Liver (tissue), 8 donors: ENCODE measurements at regions not wholly inside any gene's neighbourhood (a gene's known extent, or its start where the extent isn't known, plus 50 kb on each side); places are given as distances from the start of the nearest gene placed in this dataset.

Experiments used
- DNase-seq: peaks from one replicate; pipeline ENCODE4 v3.0.0-alpha.2; 2017; ENCODE audit warnings: low spot score
- H3K27ac ChIP-seq, 2 donors: one replicate each; pipeline ENCODE4 v1.7.0; 2013; ENCODE audit warnings: inconsistent platforms in 2 of 2, low read length in 2 of 2, control low read depth in 1 of 2, low read depth in 1 of 2, mild to moderate bottlenecking in 1 of 2
- H3K27me3 ChIP-seq, 4 donors: one replicate each; pipeline versions ENCODE4 v1.6.1 to v1.7.0; 2013; ENCODE audit warnings: low read length in 3 of 4, inconsistent platforms in 1 of 4, mild to moderate bottlenecking in 1 of 4, moderate library complexity in 1 of 4; ENCODE audit not compliant: control insufficient read depth in 4 of 4, insufficient read depth in 4 of 4
- H3K36me3 ChIP-seq, 4 donors: one replicate each; pipeline versions ENCODE4 v1.6.1 to v1.7.0; 2013; ENCODE audit warnings: low read length in 3 of 4, mild to moderate bottlenecking in 3 of 4, low read depth in 1 of 4, moderate library complexity in 1 of 4; ENCODE audit not compliant: control insufficient read depth in 4 of 4, insufficient read depth in 3 of 4
- H3K4me1 ChIP-seq, 4 donors: one replicate each; pipeline versions ENCODE4 v1.6.1 to v1.7.0; 2013; ENCODE audit warnings: low read length in 3 of 4, mild to moderate bottlenecking in 3 of 4, moderate library complexity in 1 of 4; ENCODE audit not compliant: control insufficient read depth in 4 of 4, insufficient read depth in 4 of 4
- H3K4me3 ChIP-seq, 3 donors: one replicate each; pipeline versions ENCODE4 v1.6.1 to v1.7.0; 2013; ENCODE audit warnings: low read length in 3 of 3, control low read depth in 1 of 3, low read depth in 1 of 3, mild to moderate bottlenecking in 1 of 3
- H3K9ac ChIP-seq, 2 donors: one replicate each; pipeline ENCODE4 v1.7.0; 2013; ENCODE audit warnings: low read length in 2 of 2, mild to moderate bottlenecking in 2 of 2, moderate library complexity in 2 of 2, control low read depth in 1 of 2, low read depth in 1 of 2
- H3K9me3 ChIP-seq, 4 donors: one replicate each; pipeline versions ENCODE4 v1.6.1 to v1.7.0; 2013; ENCODE audit warnings: low read length in 3 of 4; ENCODE audit not compliant: control insufficient read depth in 4 of 4
- EGR1 ChIP-seq, 2 donors: IDR thresholded peaks; 2 replicates each; pipeline ENCODE4 v1.6.1; 2016 to 2018; ENCODE audit warnings: antibody characterized with exemption in 2 of 2, low read depth in 2 of 2
- FOXA1 ChIP-seq: IDR thresholded peaks from 2 replicates; pipeline ENCODE4 v1.6.1; 2016; ENCODE audit warnings: antibody characterized with exemption
- FOXA2 ChIP-seq: IDR thresholded peaks from 2 replicates; pipeline ENCODE4 v1.6.1; 2016; ENCODE audit warnings: antibody characterized with exemption
- GABPA ChIP-seq, 2 donors: IDR thresholded peaks in 1 of 2; conservative IDR thresholded peaks in 1 of 2; 2 replicates each; pipeline ENCODE4 v1.6.1; 2016; ENCODE audit warnings: antibody characterized with exemption in 2 of 2, mild to moderate bottlenecking in 1 of 2, moderate library complexity in 1 of 2
- HNF4A ChIP-seq, 2 donors: conservative IDR thresholded peaks; 2 replicates each; pipeline ENCODE4 v1.6.1; 2016; ENCODE audit warnings: antibody characterized with exemption in 2 of 2, mild to moderate bottlenecking in 2 of 2
- HNF4G ChIP-seq: IDR thresholded peaks from 2 replicates; pipeline ENCODE4 v1.6.1; 2016; ENCODE audit warnings: antibody characterized with exemption
- JUND ChIP-seq, 2 donors: IDR thresholded peaks; 2 replicates each; pipeline ENCODE4 v1.6.1; 2016; ENCODE audit warnings: antibody characterized with exemption in 2 of 2
- MAX ChIP-seq: IDR thresholded peaks from 2 replicates; pipeline ENCODE4 v1.6.1; 2016; ENCODE audit warnings: antibody characterized with exemption
- NR2F2 ChIP-seq: IDR thresholded peaks from 2 replicates; pipeline ENCODE4 v1.6.1; 2016; ENCODE audit warnings: antibody characterized with exemption
- RAD21 ChIP-seq, 2 donors: IDR thresholded peaks; 2 replicates each; pipeline ENCODE4 v1.6.1; 2016; ENCODE audit warnings: antibody characterized with exemption in 2 of 2, mild to moderate bottlenecking in 2 of 2
- RXRA ChIP-seq, 2 donors: IDR thresholded peaks; 2 replicates each; pipeline ENCODE4 v1.6.1; 2017 to 2018; ENCODE audit warnings: antibody characterized with exemption in 2 of 2, mild to moderate bottlenecking in 1 of 2
- SP1 ChIP-seq: IDR thresholded peaks from 2 replicates; pipeline ENCODE4 v1.6.1; 2018; ENCODE audit warnings: antibody characterized with exemption, mild to moderate bottlenecking
- TAF1 ChIP-seq: conservative IDR thresholded peaks from 2 replicates; pipeline ENCODE4 v1.6.1; 2016; ENCODE audit warnings: antibody characterized with exemption, mild to moderate bottlenecking
- YY1 ChIP-seq: IDR thresholded peaks from 2 replicates; pipeline ENCODE4 v1.6.1; 2016; ENCODE audit warnings: antibody characterized with exemption, mild to moderate bottlenecking
- ZBTB33 ChIP-seq: IDR thresholded peaks from 2 replicates; pipeline ENCODE4 v1.6.1; 2016; ENCODE audit warnings: antibody characterized with exemption
- WGBS: extraction: QIAGEN DNeasy Blood & Tissue Kit; methylation state at CpG from one replicate; pipeline ENCODE4 v1.1.7; 2013; 5-methylcytosine and 5-hydroxymethylcytosine counted together
- TF ChIP-seq, protein P1 (sequence below): IDR thresholded peaks from 2 replicates; pipeline ENCODE4 v1.6.1; 2016; ENCODE audit warnings: antibody characterized with exemption, mild to moderate bottlenecking
- TF ChIP-seq, protein P2 (sequence below): IDR thresholded peaks from 2 replicates; pipeline ENCODE4 v1.6.1; 2016; ENCODE audit warnings: antibody characterized with exemption
- TF ChIP-seq, protein P3 (sequence below): fragments of 150-350 bp; IDR thresholded peaks from 2 replicates; pipeline ENCODE4 v1.5.1; 2017; ENCODE audit warnings: improper control_type of control experiment, low read depth, low read length; ENCODE audit not compliant: missing input control
- donor health status: healthy.
- donor health status: healthy.
- donor health status: healthy.
- donor health status: healthy.
- donor health status: healthy.

GRCh38 chr5:122547219-122547618 is 227.7 kb upstream of the SNX2 start (continued):
- no peak for TF ChIP-seq MAX
- TF ChIP-seq NR2F2 = no peak
- TF ChIP-seq HNF4A (conservative IDR thresholded peaks at IDR 0.05) = no peak

DNA sequence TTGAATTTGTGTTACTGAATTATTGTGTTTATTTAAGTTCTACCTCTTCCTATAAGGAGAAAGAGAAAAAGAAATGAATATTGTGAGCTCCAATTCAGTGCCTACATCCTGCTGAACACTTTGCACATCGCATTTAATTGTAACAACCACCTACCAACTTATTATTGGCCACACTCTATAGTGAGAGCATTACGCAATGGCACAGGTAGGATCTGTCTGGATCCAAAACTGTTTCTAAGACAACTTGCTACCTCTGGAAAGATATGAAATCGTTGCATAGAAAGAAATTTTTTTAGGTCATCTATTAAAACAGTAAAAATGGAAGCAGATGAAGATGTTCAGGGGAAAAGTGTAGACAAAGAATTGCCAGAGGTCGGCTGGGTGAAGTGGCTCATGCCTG is 227.2 kb upstream of the SNX2 start:
- TF ChIP-seq RAD21 (IDR thresholded peaks at IDR 0.05) (no peak), YY1 (no peak), HNF4A (conservative IDR thresholded peaks at IDR 0.05) (no peak), RXRA (IDR thresholded peaks at IDR 0.05) (no peak), GABPA (IDR thresholded peaks at IDR 0.05 in 1 of 2, conservative IDR thresholded peaks at IDR 0.05 in 1 of 2) (no peak), NR2F2 (no peak), TAF1 (no peak), FOXA1 (no peak), ZBTB33 (no peak), EGR1 (IDR thresholded peaks at IDR 0.05; ENCODE audit: low read depth in 2 of 2) (no peak), JUND (IDR thresholded peaks at IDR 0.05) (no peak), SP1 (no peak), HNF4G (no peak), MAX (no peak), FOXA2 (no peak)
- TF ChIP-seq, protein P1, sequence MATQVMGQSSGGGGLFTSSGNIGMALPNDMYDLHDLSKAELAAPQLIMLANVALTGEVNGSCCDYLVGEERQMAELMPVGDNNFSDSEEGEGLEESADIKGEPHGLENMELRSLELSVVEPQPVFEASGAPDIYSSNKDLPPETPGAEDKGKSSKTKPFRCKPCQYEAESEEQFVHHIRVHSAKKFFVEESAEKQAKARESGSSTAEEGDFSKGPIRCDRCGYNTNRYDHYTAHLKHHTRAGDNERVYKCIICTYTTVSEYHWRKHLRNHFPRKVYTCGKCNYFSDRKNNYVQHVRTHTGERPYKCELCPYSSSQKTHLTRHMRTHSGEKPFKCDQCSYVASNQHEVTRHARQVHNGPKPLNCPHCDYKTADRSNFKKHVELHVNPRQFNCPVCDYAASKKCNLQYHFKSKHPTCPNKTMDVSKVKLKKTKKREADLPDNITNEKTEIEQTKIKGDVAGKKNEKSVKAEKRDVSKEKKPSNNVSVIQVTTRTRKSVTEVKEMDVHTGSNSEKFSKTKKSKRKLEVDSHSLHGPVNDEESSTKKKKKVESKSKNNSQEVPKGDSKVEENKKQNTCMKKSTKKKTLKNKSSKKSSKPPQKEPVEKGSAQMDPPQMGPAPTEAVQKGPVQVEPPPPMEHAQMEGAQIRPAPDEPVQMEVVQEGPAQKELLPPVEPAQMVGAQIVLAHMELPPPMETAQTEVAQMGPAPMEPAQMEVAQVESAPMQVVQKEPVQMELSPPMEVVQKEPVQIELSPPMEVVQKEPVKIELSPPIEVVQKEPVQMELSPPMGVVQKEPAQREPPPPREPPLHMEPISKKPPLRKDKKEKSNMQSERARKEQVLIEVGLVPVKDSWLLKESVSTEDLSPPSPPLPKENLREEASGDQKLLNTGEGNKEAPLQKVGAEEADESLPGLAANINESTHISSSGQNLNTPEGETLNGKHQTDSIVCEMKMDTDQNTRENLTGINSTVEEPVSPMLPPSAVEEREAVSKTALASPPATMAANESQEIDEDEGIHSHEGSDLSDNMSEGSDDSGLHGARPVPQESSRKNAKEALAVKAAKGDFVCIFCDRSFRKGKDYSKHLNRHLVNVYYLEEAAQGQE = no peak
- TF ChIP-seq, protein P2, sequence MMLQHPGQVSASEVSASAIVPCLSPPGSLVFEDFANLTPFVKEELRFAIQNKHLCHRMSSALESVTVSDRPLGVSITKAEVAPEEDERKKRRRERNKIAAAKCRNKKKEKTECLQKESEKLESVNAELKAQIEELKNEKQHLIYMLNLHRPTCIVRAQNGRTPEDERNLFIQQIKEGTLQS = no peak
- TF ChIP-seq, protein P3, sequence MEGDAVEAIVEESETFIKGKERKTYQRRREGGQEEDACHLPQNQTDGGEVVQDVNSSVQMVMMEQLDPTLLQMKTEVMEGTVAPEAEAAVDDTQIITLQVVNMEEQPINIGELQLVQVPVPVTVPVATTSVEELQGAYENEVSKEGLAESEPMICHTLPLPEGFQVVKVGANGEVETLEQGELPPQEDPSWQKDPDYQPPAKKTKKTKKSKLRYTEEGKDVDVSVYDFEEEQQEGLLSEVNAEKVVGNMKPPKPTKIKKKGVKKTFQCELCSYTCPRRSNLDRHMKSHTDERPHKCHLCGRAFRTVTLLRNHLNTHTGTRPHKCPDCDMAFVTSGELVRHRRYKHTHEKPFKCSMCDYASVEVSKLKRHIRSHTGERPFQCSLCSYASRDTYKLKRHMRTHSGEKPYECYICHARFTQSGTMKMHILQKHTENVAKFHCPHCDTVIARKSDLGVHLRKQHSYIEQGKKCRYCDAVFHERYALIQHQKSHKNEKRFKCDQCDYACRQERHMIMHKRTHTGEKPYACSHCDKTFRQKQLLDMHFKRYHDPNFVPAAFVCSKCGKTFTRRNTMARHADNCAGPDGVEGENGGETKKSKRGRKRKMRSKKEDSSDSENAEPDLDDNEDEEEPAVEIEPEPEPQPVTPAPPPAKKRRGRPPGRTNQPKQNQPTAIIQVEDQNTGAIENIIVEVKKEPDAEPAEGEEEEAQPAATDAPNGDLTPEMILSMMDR = no peak
- no peaks in the 10 kb centered on the region for H3K36me3 ChIP-seq
- 85% methylated on average over 4 of the region's 4 CpGs for WGBS
- H3K4me1 ChIP-seq = peaks cover 0 to 2% (median 0%) of the 10 kb centered on the region in 4 donors
- no peak overlapping the region for H3K9ac ChIP-seq
- H3K27ac ChIP-seq = no peak overlapping the region
- no peaks in the 10 kb centered on the region for H3K27me3 ChIP-seq
- no peak for DNase-seq
- H3K4me3 ChIP-seq = no peak overlapping the region
- no peaks in the 10 kb centered on the region for H3K9me3 ChIP-seq
